ENCODE measurements at regions not wholly inside any gene's neighbourhood (a gene's known extent, or its start where the extent isn't known, plus 50 kb on each side); places are given as distances from the start of the nearest gene placed in this dataset.

- Histone ChIP-seq H3K14ac (ENCODE audit: low read length in 2 of 2) (no peak overlapping the region), H2BK120ac (ENCODE audit: low read depth, low read length) (no peak overlapping the region), H3K27me3 (ENCODE audit: control insufficient read depth in 1 of 2, insufficient read depth in 1 of 2, low read length in 2 of 2) (no peaks in the 10 kb centered on the region), H3K23ac (ENCODE audit: low read length in 2 of 2) (no peak overlapping the region), H3K36me3 (ENCODE audit: control insufficient read depth in 1 of 2, insufficient read depth in 2 of 2, low read depth in 1 of 2, low read length in 2 of 2) (no peaks in the 10 kb centered on the region), H4K91ac (ENCODE audit: low read length) (no peak overlapping the region), H2AK5ac (ENCODE audit: low read length, severe bottlenecking) (no peak overlapping the region), H2AFZ (ENCODE audit: low read depth, low read length) (no peak overlapping the region), H3K4ac (ENCODE audit: low read depth in 1 of 2, low read length in 2 of 2) (no peak overlapping the region), H3K18ac (ENCODE audit: low read depth in 1 of 2, low read length in 2 of 2) (no peak overlapping the region), H3K9ac (ENCODE audit: low read length) (no peak overlapping the region), H3K9me3 (ENCODE audit: control insufficient read depth, low read length) (peaks cover 6% of the 10 kb centered on the region), H3K79me1 (replicated peaks; ENCODE audit: low read length, poor library complexity, severe bottlenecking) (no peaks in the 10 kb centered on the region), H4K8ac (ENCODE audit: low read length) (no peak overlapping the region), H3K4me1 (ENCODE audit: control insufficient read depth, insufficient read depth, low read depth, low read length) (no peaks in the 10 kb centered on the region), H2BK15ac (ENCODE audit: low read depth, poor library complexity, severe bottlenecking) (no peak overlapping the region), H3K4me2 (ENCODE audit: low read length, poor library complexity, severe bottlenecking) (no peak overlapping the region), H2BK5ac (ENCODE audit: low read depth, low read length, poor library complexity, severe bottlenecking) (no peak overlapping the region), H3K27ac (ENCODE audit: low read length, poor library complexity, severe bottlenecking) (no peak overlapping the region), H3K4me3 (ENCODE audit: insufficient read depth in 1 of 2, low read depth in 1 of 2, low read length in 2 of 2) (no peak overlapping the region), H2BK12ac (ENCODE audit: low read length in 2 of 2) (no peak overlapping the region)
- DNase-seq, result no peak
- no CpG with 5 or more reads among the region's 1 CpG for WGBS
Measured at GRCh38 chr6:23969344-23969743, 156.7 kb upstream of the NRSN1 start.

- no CpG with 5 or more reads among the region's 1 CpG for WGBS
- Histone ChIP-seq H3K14ac (ENCODE audit: low read length in 2 of 2) (no peak overlapping the region), H2BK120ac (ENCODE audit: low read depth, low read length) (no peak overlapping the region), H3K4me2 (ENCODE audit: low read length, poor library complexity, severe bottlenecking) (no peak overlapping the region), H3K23ac (ENCODE audit: low read length in 2 of 2) (no peak overlapping the region), H3K4ac (ENCODE audit: low read depth in 1 of 2, low read length in 2 of 2) (no peak overlapping the region), H3K79me1 (replicated peaks; ENCODE audit: low read length, poor library complexity, severe bottlenecking) (no peaks in the 10 kb centered on the region), H2BK12ac (ENCODE audit: low read length in 2 of 2) (no peak overlapping the region), H3K4me1 (ENCODE audit: control insufficient read depth, insufficient read depth, low read depth, low read length) (no peaks in the 10 kb centered on the region), H2AK5ac (ENCODE audit: low read length, severe bottlenecking) (no peak overlapping the region), H3K27ac (ENCODE audit: low read length, poor library complexity, severe bottlenecking) (no peak overlapping the region), H3K18ac (ENCODE audit: low read depth in 1 of 2, low read length in 2 of 2) (no peak overlapping the region), H3K27me3 (ENCODE audit: control insufficient read depth in 1 of 2, insufficient read depth in 1 of 2, low read length in 2 of 2) (no peaks in the 10 kb centered on the region), H3K36me3 (ENCODE audit: control insufficient read depth in 1 of 2, insufficient read depth in 2 of 2, low read depth in 1 of 2, low read length in 2 of 2) (no peaks in the 10 kb centered on the region), H2BK15ac (ENCODE audit: low read depth, poor library complexity, severe bottlenecking) (no peak overlapping the region), H2AFZ (ENCODE audit: low read depth, low read length) (no peak overlapping the region), H2BK5ac (ENCODE audit: low read depth, low read length, poor library complexity, severe bottlenecking) (no peak overlapping the region), H4K91ac (ENCODE audit: low read length) (no peak overlapping the region), H3K9ac (ENCODE audit: low read length) (no peak overlapping the region), H3K9me3 (ENCODE audit: control insufficient read depth, low read length) (peaks cover 4% of the 10 kb centered on the region), H3K4me3 (ENCODE audit: insufficient read depth in 1 of 2, low read depth in 1 of 2, low read length in 2 of 2) (no peak overlapping the region), H4K8ac (ENCODE audit: low read length) (no peak overlapping the region)
- no peak for DNase-seq
Measured at GRCh38 chr6:23977706-23978105, 148.3 kb upstream of the NRSN1 start.

GRCh38 chr6:23980965-23981364 lies 145.1 kb upstream of the NRSN1 start:
- Histone ChIP-seq H2BK5ac (ENCODE audit: low read depth, low read length, poor library complexity, severe bottlenecking) (no peak overlapping the region), H3K9me3 (ENCODE audit: control insufficient read depth, low read length) (peaks cover 4% of the 10 kb centered on the region), H3K23ac (ENCODE audit: low read length in 2 of 2) (no peak overlapping the region), H3K79me1 (replicated peaks; ENCODE audit: low read length, poor library complexity, severe bottlenecking) (no peaks in the 10 kb centered on the region), H3K18ac (ENCODE audit: low read depth in 1 of 2, low read length in 2 of 2) (no peak overlapping the region), H4K91ac (ENCODE audit: low read length) (no peak overlapping the region), H2BK120ac (ENCODE audit: low read depth, low read length) (no peak overlapping the region), H3K9ac (ENCODE audit: low read length) (no peak overlapping the region), H3K4me1 (ENCODE audit: control insufficient read depth, insufficient read depth, low read depth, low read length) (no peaks in the 10 kb centered on the region), H2BK12ac (ENCODE audit: low read length in 2 of 2) (no peak overlapping the region), H2AK5ac (ENCODE audit: low read length, severe bottlenecking) (no peak overlapping the region), H2AFZ (ENCODE audit: low read depth, low read length) (no peak overlapping the region), H3K27me3 (ENCODE audit: control insufficient read depth in 1 of 2, insufficient read depth in 1 of 2, low read length in 2 of 2) (no peaks in the 10 kb centered on the region), H2BK15ac (ENCODE audit: low read depth, poor library complexity, severe bottlenecking) (no peak overlapping the region), H3K4ac (ENCODE audit: low read depth in 1 of 2, low read length in 2 of 2) (no peak overlapping the region), H3K27ac (ENCODE audit: low read length, poor library complexity, severe bottlenecking) (no peak overlapping the region), H3K4me3 (ENCODE audit: insufficient read depth in 1 of 2, low read depth in 1 of 2, low read length in 2 of 2) (no peak overlapping the region), H3K36me3 (ENCODE audit: control insufficient read depth in 1 of 2, insufficient read depth in 2 of 2, low read depth in 1 of 2, low read length in 2 of 2) (no peaks in the 10 kb centered on the region), H3K4me2 (ENCODE audit: low read length, poor library complexity, severe bottlenecking) (no peak overlapping the region), H3K14ac (ENCODE audit: low read length in 2 of 2) (no peak overlapping the region), H4K8ac (ENCODE audit: low read length) (no peak overlapping the region)
- WGBS, result 60% methylated on average over 1 of the region's 1 CpG
- no peak for DNase-seq

GRCh38 chr6:23981923-23982322 lies 144.1 kb upstream of the NRSN1 start:
- no peaks in the 10 kb centered on the region for H3K27me3 ChIP-seq (ENCODE audit: control insufficient read depth in 1 of 2, insufficient read depth in 1 of 2, low read length in 2 of 2)
- no peaks in the 10 kb centered on the region for H3K79me1 ChIP-seq (replicated peaks; ENCODE audit: low read length, poor library complexity, severe bottlenecking)
- no peak overlapping the region for H2BK15ac ChIP-seq (ENCODE audit: low read depth, poor library complexity, severe bottlenecking)
- H2AK5ac ChIP-seq (ENCODE audit: low read length, severe bottlenecking), result no peak overlapping the region
- no peak overlapping the region for H3K4ac ChIP-seq (ENCODE audit: low read depth in 1 of 2, low read length in 2 of 2)
- H3K27ac ChIP-seq (ENCODE audit: low read length, poor library complexity, severe bottlenecking), result no peak overlapping the region
- H2BK5ac ChIP-seq (ENCODE audit: low read depth, low read length, poor library complexity, severe bottlenecking), result no peak overlapping the region
- H2AFZ ChIP-seq (ENCODE audit: low read depth, low read length), result no peak overlapping the region
- H3K4me3 ChIP-seq (ENCODE audit: insufficient read depth in 1 of 2, low read depth in 1 of 2, low read length in 2 of 2), result no peak overlapping the region
- no peak overlapping the region for H3K18ac ChIP-seq (ENCODE audit: low read depth in 1 of 2, low read length in 2 of 2)
- DNase-seq, result no peak
- H3K23ac ChIP-seq (ENCODE audit: low read length in 2 of 2), result no peak overlapping the region
- no peak overlapping the region for H2BK120ac ChIP-seq (ENCODE audit: low read depth, low read length)
- 81% methylated on average over 5 of the region's 6 CpGs for WGBS
- no peak overlapping the region for H4K91ac ChIP-seq (ENCODE audit: low read length)
- no peaks in the 10 kb centered on the region for H3K36me3 ChIP-seq (ENCODE audit: control insufficient read depth in 1 of 2, insufficient read depth in 2 of 2, low read depth in 1 of 2, low read length in 2 of 2)
- H3K14ac ChIP-seq (ENCODE audit: low read length in 2 of 2), result no peak overlapping the region
- H3K4me1 ChIP-seq (ENCODE audit: control insufficient read depth, insufficient read depth, low read depth, low read length), result no peaks in the 10 kb centered on the region
- no peak overlapping the region for H2BK12ac ChIP-seq (ENCODE audit: low read length in 2 of 2)
- H4K8ac ChIP-seq (ENCODE audit: low read length), result no peak overlapping the region
- H3K9ac ChIP-seq (ENCODE audit: low read length), result no peak overlapping the region
- H3K4me2 ChIP-seq (ENCODE audit: low read length, poor library complexity, severe bottlenecking), result no peak overlapping the region
- H3K9me3 ChIP-seq (ENCODE audit: control insufficient read depth, low read length), result peaks cover 4% of the 10 kb centered on the region
